HG03521 (cell line): ENCODE measurements at regions not wholly inside any gene's neighbourhood (a gene's known extent, or its start where the extent isn't known, plus 50 kb on each side); places are given as distances from the start of the nearest gene placed in this dataset.
"Not testable (repeated sequence)": the region's sequence is repeated elsewhere in the genome, so short reads cannot be mapped to it uniquely, and the experiment has no call there.

Experiments
- ATAC-seq: cut with Tn5 transposase; IDR thresholded peaks from one replicate; pipeline ENCODE4 v1.9.1; 2021; ENCODE audit warnings: mild to moderate bottlenecking, moderate library complexity; ENCODE audit not compliant: unreplicated experiment

GRCh38 chr6:130547723-130548122, 181.9 kb downstream of the TMEM200A start:
- no peak for ATAC-seq

GRCh38 chr6:130557481-130558112, 191.8 kb downstream of the TMEM200A start:
- no peak for ATAC-seq

DNA sequence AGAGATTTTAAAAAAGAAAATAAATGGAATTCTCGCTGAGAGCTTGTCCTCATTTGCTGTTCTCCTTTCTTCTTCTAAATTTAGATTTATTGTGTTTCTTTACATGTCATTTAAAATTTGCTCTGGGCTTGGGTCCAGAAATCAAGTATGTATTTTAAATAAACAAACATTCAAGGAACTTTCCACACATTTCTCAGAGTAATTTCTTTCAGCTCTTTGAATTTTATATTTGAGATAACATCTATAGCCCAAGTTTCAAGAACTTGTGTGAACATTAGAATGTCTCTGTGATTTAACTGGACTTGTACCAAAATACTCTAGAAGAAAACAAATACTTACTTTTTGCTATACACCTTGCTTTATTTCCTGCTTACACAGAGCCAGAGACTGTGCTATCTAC, 192.3 kb downstream of the TMEM200A start:
- no peak for ATAC-seq

DNA sequence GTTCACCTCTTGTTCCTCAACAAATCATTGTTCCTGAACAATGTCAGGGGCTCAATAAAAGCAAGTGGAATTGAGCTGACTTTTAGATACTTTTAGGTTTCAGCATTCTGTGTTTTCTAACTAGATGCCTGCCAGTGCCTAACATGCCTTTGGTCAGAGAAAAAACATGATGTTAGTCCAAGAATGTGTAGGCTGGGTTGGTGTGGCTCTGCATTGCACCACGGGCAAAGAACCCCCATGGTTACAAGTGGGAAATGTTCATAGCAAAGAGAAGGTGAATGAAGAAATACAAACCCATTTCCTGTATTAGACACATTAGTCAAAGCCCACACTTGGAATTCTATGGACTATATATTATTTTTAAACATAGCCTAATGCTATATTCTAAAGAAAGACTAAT, 193.3 kb downstream of the TMEM200A start:
- no peak for ATAC-seq

- ATAC-seq: no peak
Observed at GRCh38 chr6:130560231-130560630, 194.4 kb downstream of the TMEM200A start.

DNA sequence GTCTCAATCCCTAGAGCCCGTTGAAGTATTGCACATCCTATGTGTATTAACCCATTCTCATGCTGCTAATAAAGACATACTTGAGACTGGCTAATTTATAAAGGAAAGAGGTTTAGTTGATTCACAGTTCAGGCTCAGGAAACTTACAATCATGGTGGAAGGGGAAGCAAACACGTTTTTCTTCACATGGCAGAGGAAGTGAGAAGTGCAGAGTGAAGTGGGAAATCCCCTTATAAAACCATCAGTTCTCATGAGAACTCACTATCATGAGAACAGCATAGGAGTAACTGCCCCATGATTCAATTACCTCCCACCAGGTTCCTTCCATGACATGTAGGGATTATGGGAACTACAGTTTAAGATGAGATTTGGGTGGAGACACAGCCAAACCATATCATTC, 195.3 kb downstream of the TMEM200A start:
- ATAC-seq: not testable (repeated sequence)

GRCh38 chr6:130565696-130566095, 199.9 kb downstream of the TMEM200A start:
- ATAC-seq: no peak

GRCh38 chr6:130574146-130574545, 208.3 kb downstream of the TMEM200A start:
- ATAC-seq: no peak

DNA sequence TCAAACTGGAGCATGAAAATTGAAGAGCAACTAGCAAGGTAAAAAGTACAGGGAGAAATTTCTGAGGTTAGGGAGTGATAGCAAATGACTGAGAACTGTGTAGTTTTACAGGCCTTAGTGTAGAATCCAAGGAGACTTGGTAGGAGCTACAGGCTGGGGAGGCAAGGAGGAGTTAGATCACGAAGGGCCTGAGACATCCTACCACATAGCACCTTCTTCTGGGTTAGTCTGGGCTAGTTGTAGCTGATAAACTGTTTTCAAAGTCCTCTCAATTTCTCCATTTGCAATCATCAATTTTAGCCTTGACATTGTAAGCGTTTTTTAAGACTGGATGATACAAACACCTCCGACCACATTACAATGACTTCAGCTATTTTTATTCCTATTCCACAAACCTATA, 209.7 kb downstream of the TMEM200A start:
- ATAC-seq: peak; percentile 11

DNA sequence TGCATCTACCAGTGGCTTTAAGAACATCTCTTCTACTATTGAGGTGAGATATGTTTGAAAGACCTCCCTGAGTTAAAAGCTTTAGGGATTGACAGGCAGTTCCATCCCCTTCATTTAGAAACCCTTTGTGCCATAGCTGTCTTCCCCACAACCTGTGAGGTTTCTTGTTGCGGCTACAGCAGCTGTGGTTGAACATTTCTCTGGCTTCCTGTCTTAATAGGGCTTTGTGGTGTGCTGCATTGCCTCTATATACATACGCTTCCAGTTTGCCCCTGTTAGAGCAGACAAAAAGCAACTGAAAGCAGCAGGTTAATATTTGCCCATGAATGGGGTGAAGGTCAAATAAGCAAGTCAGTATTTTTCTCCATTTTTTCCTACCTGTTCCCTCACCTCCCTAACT, 210.2 kb downstream of the TMEM200A start:
- ATAC-seq: peak; percentile 98

DNA sequence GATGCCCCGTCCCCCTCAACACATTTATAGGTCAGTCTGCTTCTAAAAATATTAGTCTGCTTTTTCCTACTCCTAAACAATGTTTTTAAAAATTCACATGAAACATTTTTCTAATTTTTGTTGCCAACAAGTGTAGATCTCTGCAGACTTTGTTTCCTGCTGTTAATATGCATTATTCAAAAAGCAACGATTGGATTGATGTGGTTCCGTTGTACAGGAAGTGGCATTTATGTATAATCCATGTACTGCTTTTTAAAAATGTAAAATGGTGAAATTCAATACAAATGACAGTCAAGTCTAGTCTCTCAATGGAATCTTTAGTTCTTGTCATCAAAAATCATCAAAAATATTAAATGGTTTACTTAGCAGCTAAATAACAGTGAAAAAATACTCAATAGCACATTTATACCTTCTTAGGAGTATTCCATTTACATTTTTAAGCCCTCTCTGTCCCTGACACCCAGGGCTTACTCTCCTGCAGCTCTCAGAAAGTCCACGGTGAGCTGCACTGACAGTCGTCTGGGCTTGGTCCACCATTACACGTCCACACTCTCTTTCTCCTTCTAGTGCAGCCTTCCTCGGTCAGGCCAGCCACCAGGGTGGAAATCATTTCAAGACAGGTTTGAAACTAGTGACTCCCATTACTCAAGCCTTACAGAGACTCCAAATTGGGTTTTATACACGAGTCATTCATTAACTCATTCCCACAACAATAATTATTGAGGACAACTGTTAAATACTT, 211.5 kb downstream of the TMEM200A start:
- no peak for ATAC-seq

DNA sequence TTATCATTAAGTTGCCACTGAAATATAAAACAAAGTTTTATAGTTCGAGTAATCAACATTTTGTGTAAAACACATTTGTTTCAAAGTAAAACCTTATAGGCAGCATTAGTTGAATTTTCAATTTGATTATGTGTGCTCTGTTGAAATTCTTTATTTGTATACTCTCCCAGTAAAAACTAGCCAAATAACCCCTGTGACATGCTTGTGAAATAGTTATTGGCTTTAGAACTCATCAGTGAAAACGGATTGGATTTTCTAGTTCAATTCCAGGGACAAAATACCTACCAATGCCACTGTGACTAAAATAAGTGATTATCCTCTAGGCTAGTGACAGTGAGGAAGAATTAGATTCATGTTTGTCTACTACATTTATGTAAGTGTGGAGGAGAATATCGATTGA, 212.9 kb downstream of the TMEM200A start:
- ATAC-seq: no peak

DNA sequence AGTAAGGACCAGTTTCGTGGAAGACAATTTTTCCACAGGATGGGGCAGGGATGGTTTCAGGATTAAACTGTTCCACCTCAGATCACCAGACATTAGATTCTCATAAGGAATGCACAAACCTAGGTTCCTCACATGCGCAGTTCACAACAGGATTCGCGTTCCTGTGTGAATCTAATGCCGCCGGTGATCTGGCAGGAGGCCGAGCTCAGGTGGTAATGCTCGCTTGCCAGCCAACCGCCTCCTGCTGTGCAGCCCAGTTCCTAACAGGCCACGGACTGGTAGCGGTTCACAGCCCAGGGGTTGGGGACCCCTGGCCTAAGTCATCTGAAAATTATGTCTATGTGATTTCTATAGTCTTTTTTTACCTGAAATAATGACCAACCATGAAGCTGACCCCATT, 217.5 kb downstream of the TMEM200A start:
- no peak for ATAC-seq

- no peak for ATAC-seq
Observed at GRCh38 chr6:130585587-130585986, 219.8 kb downstream of the TMEM200A start.

GRCh38 chr6:130587778-130588520, 222.1 kb downstream of the TMEM200A start:
- ATAC-seq: no peak

DNA sequence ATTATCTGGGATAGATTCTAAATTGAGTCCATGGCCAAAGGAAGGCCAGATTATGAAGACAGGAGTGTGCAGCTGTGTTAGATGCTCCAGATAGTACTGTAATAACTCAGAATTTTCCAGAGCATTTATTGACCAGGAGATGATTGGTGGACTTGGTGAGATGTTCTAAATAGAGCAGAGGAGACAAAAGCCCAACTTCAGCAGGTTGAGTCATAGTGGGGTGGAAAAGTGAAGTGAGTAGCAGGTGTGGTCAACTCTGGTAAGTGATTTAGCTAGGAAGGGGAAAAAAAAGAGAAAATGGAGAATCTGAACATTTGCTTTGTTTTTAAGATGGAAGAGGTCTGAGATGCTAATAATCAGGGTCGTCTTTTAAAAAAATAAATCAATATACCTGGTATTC, 227.4 kb downstream of the TMEM200A start:
- ATAC-seq: no peak

GRCh38 chr6:130593948-130594347, 228.1 kb downstream of the TMEM200A start:
- ATAC-seq: no peak

DNA sequence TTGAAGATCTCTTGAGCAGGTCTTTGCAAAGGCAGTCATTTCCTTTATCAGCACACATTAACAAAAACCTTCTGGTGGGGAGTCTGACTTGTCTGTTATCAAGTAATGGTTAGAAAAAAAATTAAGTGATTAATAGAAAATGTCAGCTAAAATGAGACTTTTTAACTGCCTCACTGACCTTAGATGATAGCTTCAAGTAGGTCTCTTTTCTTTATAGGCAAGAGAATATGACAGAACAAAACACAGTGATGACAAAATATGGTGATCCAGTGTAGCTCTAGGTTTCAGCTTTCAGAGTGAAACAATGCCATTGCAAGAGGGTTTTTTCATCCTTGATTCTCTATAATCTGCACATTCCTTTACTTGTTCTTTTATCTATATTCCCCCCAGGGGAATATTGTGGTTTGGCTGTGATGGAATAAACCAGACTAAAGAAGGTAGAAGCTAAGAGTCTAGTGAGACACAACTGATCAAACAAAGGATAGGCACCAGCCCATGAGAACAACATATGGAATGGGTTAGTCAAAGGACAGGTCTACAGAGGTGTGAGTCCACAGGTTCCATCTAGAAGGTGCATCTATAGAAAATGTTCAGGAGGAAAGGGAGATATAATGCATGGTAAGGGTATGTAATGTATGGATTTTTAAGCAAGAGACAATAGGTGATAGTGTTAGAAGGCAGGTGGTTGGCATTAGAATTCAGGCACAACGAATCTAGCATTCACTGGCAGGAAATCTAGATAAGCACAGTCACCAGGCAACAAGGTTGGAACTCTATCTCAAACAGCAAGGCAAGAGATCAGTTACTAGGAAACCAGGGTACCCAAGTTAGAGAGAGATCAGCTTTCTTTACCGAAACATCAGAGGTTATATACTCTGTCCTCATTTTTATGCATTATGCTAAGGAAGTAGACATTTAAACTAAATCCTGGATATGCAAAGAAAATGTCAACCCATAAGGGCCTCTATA, 228.9 kb upstream of the SMLR1 start:
- no peak for ATAC-seq

DNA sequence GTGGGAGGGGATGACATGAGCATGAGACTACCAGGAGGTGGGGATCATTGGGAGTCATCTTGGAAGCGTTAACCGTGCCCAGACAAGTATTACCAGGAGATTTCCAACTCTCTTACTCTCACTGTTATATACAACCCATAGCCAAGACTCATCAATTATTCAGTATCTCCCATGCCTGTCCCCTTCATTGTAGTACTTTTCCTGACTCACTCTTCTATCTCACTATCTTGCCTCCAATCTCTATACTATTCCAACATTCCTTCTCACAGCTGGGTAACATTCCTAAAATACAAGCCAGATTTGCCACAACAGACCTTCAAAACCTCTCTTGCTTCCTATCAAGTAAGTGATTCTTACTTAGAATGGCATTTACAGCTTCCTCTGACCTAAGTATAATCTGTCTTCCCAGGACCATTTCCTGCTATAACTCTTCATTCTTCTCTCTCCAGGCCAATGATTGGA, 226.3 kb upstream of the SMLR1 start:
- ATAC-seq: no peak

- no peak for ATAC-seq
Observed at GRCh38 chr6:130602151-130602770, 224.9 kb upstream of the SMLR1 start.
